H1 (cell line): ENCODE measurements at regions not wholly inside any gene's neighbourhood (a gene's known extent, or its start where the extent isn't known, plus 50 kb on each side); places are given as distances from the start of the nearest gene placed in this dataset.

Experiments
- CTCF ChIA-PET: fragments of 300-600 bp; sonication (Branson Sonifier 250); formaldehyde crosslinking; loops from one replicate; lab custom pipeline; 2021; ENCODE audit not compliant: partially characterized antibody; lab: Charles Lee
- POLR2A ChIA-PET: fragments of 300-600 bp; sonication (Branson Sonifier 250); formaldehyde crosslinking; loops from one replicate; lab custom pipeline; 2021; ENCODE audit warnings: inconsistent platforms; ENCODE audit not compliant: partially characterized antibody; lab: Charles Lee
- DNase-seq, 2 experiments: peaks; one replicate each; pipeline versions ENCODE4 v3.0.0 to v3.0.0-alpha.2; 2010 to 2022; ENCODE audit warnings: low spot score in 2 of 2, low read depth in 1 of 2, mixed read lengths in 1 of 2
- FAIRE-seq: peaks from 2 replicates; lab custom pipeline; 2011; peaks lifted over from hg19 to GRCh38; lab: Jason Lieb, UNC
- H2AFZ ChIP-seq: 2 replicates; pipeline ENCODE4 v1.8.1; 2012; ENCODE audit warnings: low read length, inconsistent platforms
- H2AK5ac ChIP-seq: 2 replicates; pipeline ENCODE4 v1.6.1; 2013; ENCODE audit warnings: low read depth, low read length
- H2BK120ac ChIP-seq: replicated peaks from 2 replicates; pipeline ENCODE3; 2013; ENCODE audit warnings: low read depth, low read length, inconsistent platforms
- H2BK12ac ChIP-seq: 2 replicates; pipeline ENCODE4 v1.6.1; 2013; ENCODE audit warnings: low read depth, low read length
- H2BK15ac ChIP-seq: 2 replicates; pipeline ENCODE4 v1.6.1; 2013; ENCODE audit warnings: low read length
- H2BK20ac ChIP-seq: 2 replicates; pipeline ENCODE4 v1.6.1; 2013; ENCODE audit warnings: low read length
- H2BK5ac ChIP-seq: 2 replicates; pipeline ENCODE4 v1.6.1; 2013; ENCODE audit warnings: low read depth, low read length
- H3K14ac ChIP-seq: 2 replicates; pipeline ENCODE4 v1.6.1; 2013; ENCODE audit warnings: inconsistent platforms; ENCODE audit not compliant: insufficient read length
- H3K18ac ChIP-seq: 2 replicates; pipeline ENCODE4 v1.6.1; 2013; ENCODE audit warnings: low read length; ENCODE audit errors: extremely low read depth
- H3K23ac ChIP-seq: 2 replicates; pipeline ENCODE4 v1.6.1; 2013; ENCODE audit warnings: inconsistent platforms; ENCODE audit not compliant: insufficient read length
- H3K23me2 ChIP-seq: 2 replicates; pipeline ENCODE4 v1.6.1; 2013; ENCODE audit warnings: low read depth, low read length
- H3K27ac ChIP-seq: 2 replicates; pipeline ENCODE4 v1.6.1; 2011; ENCODE audit warnings: low read depth, low read length, inconsistent platforms
- H3K27me3 ChIP-seq, 4 experiments: replicated peaks in 1 of 4; 1 replicate in 1 of 4; 2 replicates in 3 of 4; pipeline versions ENCODE4 v1.6.1 to v1.8.1; 2011 to 2013; ENCODE audit warnings: low read length in 3 of 4, mild to moderate bottlenecking in 3 of 4, inconsistent platforms in 2 of 4, mixed read lengths in 2 of 4, moderate library complexity in 1 of 4; ENCODE audit not compliant: control insufficient read depth in 3 of 4, insufficient read depth in 3 of 4; ENCODE audit errors: extremely low read depth in 1 of 4
- H3K36me3 ChIP-seq, 4 experiments: 2 replicates each; pipeline versions ENCODE4 v1.6.1 to v1.8.1; 2011 to 2013; ENCODE audit warnings: mild to moderate bottlenecking in 4 of 4, low read length in 3 of 4, moderate library complexity in 2 of 4, control low read depth in 1 of 4, inconsistent platforms in 1 of 4; ENCODE audit not compliant: insufficient read depth in 4 of 4, control insufficient read depth in 2 of 4
- H3K4ac ChIP-seq: replicated peaks from 2 replicates; pipeline ENCODE3; 2013; ENCODE audit warnings: low read length, low read depth, mixed read lengths, inconsistent platforms; ENCODE audit not compliant: insufficient read length
- H3K4me1 ChIP-seq, 4 experiments: replicated peaks in 1 of 4; 1 replicate in 1 of 4; 2 replicates in 3 of 4; pipeline versions ENCODE4 v1.6.1 to v1.8.1; 2011 to 2013; ENCODE audit warnings: low read length in 3 of 4, inconsistent platforms in 2 of 4, mixed read lengths in 1 of 4; ENCODE audit not compliant: insufficient read depth in 4 of 4, control insufficient read depth in 3 of 4
- H3K4me2 ChIP-seq, 2 experiments: 2 replicates each; pipeline versions ENCODE4 v1.6.1 to v1.8.1; 2011 to 2013; ENCODE audit warnings: low read depth in 2 of 2, low read length in 2 of 2, control low read depth in 1 of 2, inconsistent platforms in 1 of 2, mild to moderate bottlenecking in 1 of 2; ENCODE audit not compliant: insufficient read depth in 1 of 2
- H3K4me3 ChIP-seq, 4 experiments: fragments of 200-600, 300-600 bp in 1 of 4; sonication (generic), shearing (Covaris generic), sonication (Bioruptor Twin) in 1 of 4; 2 replicates each; pipeline versions ENCODE4 v1.5.1 to v1.8.1; 2011 to 2016; ENCODE audit warnings: low read length in 4 of 4, low read depth in 3 of 4, control low read depth in 2 of 4, inconsistent platforms in 2 of 4, mild to moderate bottlenecking in 2 of 4, mixed read lengths in 1 of 4, moderate library complexity in 1 of 4; ENCODE audit not compliant: insufficient read depth in 2 of 4; ENCODE audit errors: extremely low read depth in 1 of 4
- H3K56ac ChIP-seq: replicated peaks from 2 replicates; pipeline ENCODE3; 2013; ENCODE audit warnings: low read depth, mild to moderate bottlenecking, mixed read lengths, low read length, inconsistent platforms; ENCODE audit not compliant: insufficient read length
- H3K79me1 ChIP-seq: 2 replicates; pipeline ENCODE4 v1.6.1; 2013; ENCODE audit warnings: low read depth, low read length, control low read depth
- H3K79me2 ChIP-seq, 2 experiments: 2 replicates each; pipeline versions ENCODE4 v1.6.1 to v1.8.1; 2012 to 2013; ENCODE audit warnings: low read length in 2 of 2, mild to moderate bottlenecking in 2 of 2, inconsistent platforms in 1 of 2; ENCODE audit not compliant: insufficient read depth in 2 of 2, control insufficient read depth in 1 of 2
- H3K9ac ChIP-seq, 4 experiments: replicated peaks in 1 of 4; 1 replicate in 1 of 4; 2 replicates in 3 of 4; pipeline versions ENCODE4 v1.6.1 to v1.8.1; 2011 to 2013; ENCODE audit warnings: low read depth in 3 of 4, low read length in 3 of 4, control low read depth in 2 of 4, mild to moderate bottlenecking in 2 of 4, moderate library complexity in 2 of 4, inconsistent platforms in 1 of 4; ENCODE audit errors: extremely low read depth in 1 of 4
- H3K9me3 ChIP-seq, 2 experiments: 2 replicates each; pipeline versions ENCODE4 v1.6.1 to v1.8.1; 2012 to 2013; ENCODE audit warnings: mild to moderate bottlenecking in 2 of 2, moderate library complexity in 2 of 2, control low read depth in 1 of 2, inconsistent platforms in 1 of 2, low read depth in 1 of 2, low read length in 1 of 2, mixed read lengths in 1 of 2; ENCODE audit not compliant: insufficient read depth in 2 of 2
- H4K20me1 ChIP-seq, 2 experiments: replicated peaks in 1 of 2; 2 replicates each; pipeline versions ENCODE3 to v1.8.1; 2011 to 2013; ENCODE audit warnings: inconsistent platforms in 2 of 2, low read length in 2 of 2, mild to moderate bottlenecking in 1 of 2; ENCODE audit not compliant: insufficient read depth in 2 of 2, control insufficient read depth in 1 of 2
- H4K5ac ChIP-seq: 2 replicates; pipeline ENCODE4 v1.6.1; 2013; ENCODE audit warnings: low read length, low read depth, mixed read lengths, inconsistent platforms; ENCODE audit not compliant: insufficient read length
- H4K8ac ChIP-seq: 2 replicates; pipeline ENCODE4 v1.8.0; 2013; ENCODE audit warnings: mild to moderate bottlenecking, moderate library complexity, low read length, inconsistent platforms; ENCODE audit not compliant: insufficient read depth; ENCODE audit errors: extremely low read depth
- H4K91ac ChIP-seq: replicated peaks from 2 replicates; pipeline ENCODE3; 2013; ENCODE audit warnings: low read length, mixed read lengths, inconsistent platforms; ENCODE audit not compliant: insufficient read length
- CBX8 ChIP-seq: fragments of 300-800, 300-1000 bp; sonication (generic); IDR thresholded peaks from 2 replicates; pipeline ENCODE4 v1.7.1; 2016; ENCODE audit warnings: low read depth, low read length, borderline replicate concordance
- CEBPB ChIP-seq: IDR thresholded peaks from 2 replicates; pipeline ENCODE4 v1.6.1; 2012; ENCODE audit warnings: low read depth, low read length
- CHD2 ChIP-seq: IDR thresholded peaks from 2 replicates; pipeline ENCODE4 v1.6.1; 2012; ENCODE audit warnings: low read length, improper control_type of control experiment
- CTBP2 ChIP-seq: IDR thresholded peaks from 2 replicates; pipeline ENCODE4 v1.7.0; 2011; ENCODE audit warnings: borderline replicate concordance, mild to moderate bottlenecking, moderate library complexity, mixed read lengths, low read length; ENCODE audit not compliant: insufficient read depth, insufficient read length
- FOSL1 ChIP-seq: IDR thresholded peaks from 2 replicates; pipeline ENCODE4 v1.6.1; 2011; ENCODE audit warnings: mild to moderate bottlenecking, low read depth, low read length, moderate library complexity; ENCODE audit not compliant: insufficient read depth
- HDAC2 ChIP-seq, 2 experiments: fragments of 300-600 bp in 1 of 2; sonication (generic) in 1 of 2; IDR thresholded peaks; 2 replicates each; pipeline ENCODE4 v1.6.1; 2011 to 2012; ENCODE audit warnings: low read depth in 2 of 2, low read length in 2 of 2, mild to moderate bottlenecking in 2 of 2, moderate library complexity in 2 of 2, borderline replicate concordance in 1 of 2, inconsistent platforms in 1 of 2
- SP1 ChIP-seq: IDR thresholded peaks from 2 replicates; pipeline ENCODE4 v1.6.1; 2011; ENCODE audit warnings: low read depth, low read length
- TBP ChIP-seq: IDR thresholded peaks from 2 replicates; pipeline ENCODE4 v1.6.1; 2011; ENCODE audit warnings: low read depth, low read length, improper control_type of control experiment
- TCF12 ChIP-seq: IDR thresholded peaks from 2 replicates; pipeline ENCODE4 v1.6.1; 2011; ENCODE audit warnings: low read depth, mild to moderate bottlenecking, low read length
- WGBS, 2 experiments: shearing (Covaris generic) in 1 of 2; methylation state at CpG; one replicate each; pipeline versions ENCODE4 v1.1.6 to v1.1.7; 2013 to 2015; ENCODE audit warnings: low lambda C conversion rate in 2 of 2, mixed read lengths in 2 of 2, inconsistent platforms in 1 of 2, low coverage in 1 of 2, missing lambda C conversion rate in 1 of 2; ENCODE audit not compliant: insufficient replicate concordance in 2 of 2, insufficient coverage in 1 of 2, insufficient read length in 1 of 2; ENCODE audit errors: extremely low coverage in 1 of 2, missing lambda C conversion rate in 1 of 2; 5-methylcytosine and 5-hydroxymethylcytosine counted together
- TF ChIP-seq, protein P1 (sequence below): IDR thresholded peaks from 2 replicates; pipeline ENCODE4 v1.6.1; 2012; ENCODE audit warnings: inconsistent platforms
- TF ChIP-seq, protein P2 (sequence below): IDR thresholded peaks from 2 replicates; pipeline ENCODE4 v1.6.1; 2012; ENCODE audit warnings: inconsistent platforms

DNA sequence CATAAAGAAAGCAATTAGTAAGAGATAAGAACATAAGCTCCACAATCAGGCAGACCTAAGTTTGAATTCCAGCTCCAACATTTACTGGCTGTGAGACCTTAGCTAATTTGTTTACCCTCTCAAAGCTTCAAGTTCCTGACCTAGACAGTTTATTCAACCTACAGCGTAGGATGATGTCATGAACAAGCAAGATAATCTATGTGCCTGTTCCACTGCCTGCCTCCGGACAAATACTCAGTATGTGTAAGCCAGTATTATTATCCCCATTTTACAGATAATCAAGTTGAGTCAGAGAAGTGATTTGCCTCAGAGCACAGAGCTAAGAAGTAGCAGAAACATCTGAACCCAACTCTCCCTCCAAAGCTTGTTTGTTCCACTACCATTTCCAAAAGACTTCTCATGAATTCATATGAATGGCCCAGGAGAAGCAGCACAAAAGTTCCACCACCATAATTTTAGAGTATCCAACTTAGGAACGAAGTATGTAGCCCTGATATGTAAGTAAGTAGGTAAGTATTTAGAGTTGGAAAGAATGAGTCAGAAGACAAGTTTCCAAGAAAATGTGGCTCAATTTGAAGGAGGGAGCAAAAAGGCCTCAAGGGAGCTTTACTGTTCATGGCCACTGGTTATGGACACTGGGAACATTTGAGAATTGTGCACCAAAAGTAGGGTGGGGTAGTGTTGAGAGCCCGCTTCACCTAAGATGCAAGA is 398.2 kb downstream of the NFIB start:
- ChIA-PET CTCF (no interaction called here), POLR2A (no interaction called here)
- H3K4me1 ChIP-seq: no peaks in the 10 kb centered on the region
- no peak overlapping the region for H3K18ac ChIP-seq
- H2BK12ac ChIP-seq: no peak overlapping the region
- FAIRE-seq (no peak), DNase-seq (no peak)
- no peak overlapping the region for H4K91ac ChIP-seq
- H2BK15ac ChIP-seq: no peak overlapping the region
- H2BK5ac ChIP-seq: no peak overlapping the region
- H3K23ac ChIP-seq: no peak overlapping the region
- no peaks in the 10 kb centered on the region for H3K79me2 ChIP-seq
- H3K4ac ChIP-seq: no peak overlapping the region
- 89% methylated on average over 4 of the region's 4 CpGs; no CpG with 5 or more reads in 1 of the 2 experiments for WGBS, 2 experiments
- H3K9me3 ChIP-seq: no peaks in the 10 kb centered on the region
- H3K56ac ChIP-seq: no peak overlapping the region
- H3K23me2 ChIP-seq: no peaks in the 10 kb centered on the region
- no peaks in the 10 kb centered on the region for H3K36me3 ChIP-seq
- no peak overlapping the region for H3K14ac ChIP-seq
- no peak overlapping the region for H3K4me3 ChIP-seq
- H2BK120ac ChIP-seq: no peak overlapping the region
- no peak overlapping the region for H3K27ac ChIP-seq
- no peak overlapping the region for H3K4me2 ChIP-seq
- H2BK20ac ChIP-seq: no peak overlapping the region
- no peak overlapping the region for H2AFZ ChIP-seq
- H3K79me1 ChIP-seq: no peaks in the 10 kb centered on the region
- no peaks in the 10 kb centered on the region for H3K27me3 ChIP-seq
- no peak overlapping the region for H2AK5ac ChIP-seq
- H4K20me1 ChIP-seq: no peaks in the 10 kb centered on the region
- H4K8ac ChIP-seq: no peak overlapping the region
- no peak overlapping the region for H3K9ac ChIP-seq
- no peak overlapping the region for H4K5ac ChIP-seq
- TF ChIP-seq FOSL1 (no peak), SP1 (no peak), TCF12 (no peak), CEBPB (no peak), CBX8 (no peak), TBP (no peak), CTBP2 (no peak), HDAC2 (IDR thresholded peaks at IDR 0.05; ENCODE audit: borderline replicate concordance in 1 of 2, low read depth in 2 of 2, low read length in 2 of 2) (no peak), CHD2 (no peak)
- TF ChIP-seq, protein P1, sequence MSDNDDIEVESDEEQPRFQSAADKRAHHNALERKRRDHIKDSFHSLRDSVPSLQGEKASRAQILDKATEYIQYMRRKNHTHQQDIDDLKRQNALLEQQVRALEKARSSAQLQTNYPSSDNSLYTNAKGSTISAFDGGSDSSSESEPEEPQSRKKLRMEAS: no peak
- TF ChIP-seq, protein P2, sequence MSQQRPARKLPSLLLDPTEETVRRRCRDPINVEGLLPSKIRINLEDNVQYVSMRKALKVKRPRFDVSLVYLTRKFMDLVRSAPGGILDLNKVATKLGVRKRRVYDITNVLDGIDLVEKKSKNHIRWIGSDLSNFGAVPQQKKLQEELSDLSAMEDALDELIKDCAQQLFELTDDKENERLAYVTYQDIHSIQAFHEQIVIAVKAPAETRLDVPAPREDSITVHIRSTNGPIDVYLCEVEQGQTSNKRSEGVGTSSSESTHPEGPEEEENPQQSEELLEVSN: no peak
